ENCODE measurements at regions not wholly inside any gene's neighbourhood (a gene's known extent, or its start where the extent isn't known, plus 50 kb on each side); places are given as distances from the start of the nearest gene placed in this dataset.

- no peak for TF ChIP-seq POLR2A (IDR thresholded peaks at IDR 0.05)
- TF ChIP-seq, protein P1, sequence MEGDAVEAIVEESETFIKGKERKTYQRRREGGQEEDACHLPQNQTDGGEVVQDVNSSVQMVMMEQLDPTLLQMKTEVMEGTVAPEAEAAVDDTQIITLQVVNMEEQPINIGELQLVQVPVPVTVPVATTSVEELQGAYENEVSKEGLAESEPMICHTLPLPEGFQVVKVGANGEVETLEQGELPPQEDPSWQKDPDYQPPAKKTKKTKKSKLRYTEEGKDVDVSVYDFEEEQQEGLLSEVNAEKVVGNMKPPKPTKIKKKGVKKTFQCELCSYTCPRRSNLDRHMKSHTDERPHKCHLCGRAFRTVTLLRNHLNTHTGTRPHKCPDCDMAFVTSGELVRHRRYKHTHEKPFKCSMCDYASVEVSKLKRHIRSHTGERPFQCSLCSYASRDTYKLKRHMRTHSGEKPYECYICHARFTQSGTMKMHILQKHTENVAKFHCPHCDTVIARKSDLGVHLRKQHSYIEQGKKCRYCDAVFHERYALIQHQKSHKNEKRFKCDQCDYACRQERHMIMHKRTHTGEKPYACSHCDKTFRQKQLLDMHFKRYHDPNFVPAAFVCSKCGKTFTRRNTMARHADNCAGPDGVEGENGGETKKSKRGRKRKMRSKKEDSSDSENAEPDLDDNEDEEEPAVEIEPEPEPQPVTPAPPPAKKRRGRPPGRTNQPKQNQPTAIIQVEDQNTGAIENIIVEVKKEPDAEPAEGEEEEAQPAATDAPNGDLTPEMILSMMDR (IDR thresholded peaks at IDR 0.05) = no peak
Measured at GRCh38 chr5:96015709-96016108, 54.1 kb upstream of the ELL2 start.
